Panc1 (cell line): ENCODE measurements at regions not wholly inside any gene's neighbourhood (a gene's known extent, or its start where the extent isn't known, plus 50 kb on each side); places are given as distances from the start of the nearest gene placed in this dataset.
A peak's percentile ranks its signal among the peaks of the same experiment; 100 is the strongest.

Experiments
- ATAC-seq: fragments of 200-7000 bp; cut with Tn5 transposase; 2 replicates; pipeline ENCODE4 v1.9.1; 2020; ENCODE audit warnings: mild to moderate bottlenecking, moderate library complexity
- BruUV-seq: library from RNA; stranded (reverse); fragments of 400-500 nt; replicated peaks from 2 replicates; lab custom pipeline; 2021; lab: Mats Ljungman, UMichigan
- CTCF ChIA-PET: fragments of 300-600 bp; sonication (Branson Sonifier 250); formaldehyde crosslinking; loops from one replicate; lab custom pipeline; 2022; ENCODE audit warnings: antibody characterized with exemption; lab: Charles Lee
- POLR2A ChIA-PET: fragments of 300-600 bp; sonication (Branson Sonifier 250); formaldehyde crosslinking; loops from one replicate; lab custom pipeline; 2022; ENCODE audit warnings: antibody characterized with exemption; lab: Charles Lee
- DNase-seq: peaks from one replicate; pipeline ENCODE4 v3.0.0-alpha.2; 2010; ENCODE audit warnings: low read depth, low spot score
- H3K27ac ChIP-seq: 2 replicates; pipeline ENCODE4 v1.5.1; 2011; ENCODE audit warnings: mild to moderate bottlenecking, low read length, inconsistent platforms
- H3K27me3 ChIP-seq: fragments of 200-500 bp; sonication (Bioruptor generic); 2 replicates; pipeline ENCODE4 v1.6.0; 2014; ENCODE audit warnings: low read length, inconsistent platforms; ENCODE audit not compliant: control insufficient read depth, insufficient read depth
- H3K36me3 ChIP-seq: fragments of 200-500 bp; sonication (Bioruptor generic); 2 replicates; pipeline ENCODE4 v1.5.1; 2014; ENCODE audit warnings: inconsistent platforms, mild to moderate bottlenecking, low read length, moderate library complexity; ENCODE audit not compliant: control insufficient read depth, insufficient read depth
- H3K4me1 ChIP-seq: 2 replicates; pipeline ENCODE4 v1.5.1; 2011; ENCODE audit warnings: inconsistent platforms, mild to moderate bottlenecking, low read length, moderate library complexity; ENCODE audit not compliant: control insufficient read depth, insufficient read depth
- H3K4me3 ChIP-seq, 2 experiments: 2 replicates each; pipeline ENCODE4 v1.5.1; 2011 to 2012; ENCODE audit warnings: low read depth in 2 of 2, low read length in 2 of 2, mild to moderate bottlenecking in 2 of 2, inconsistent platforms in 1 of 2, moderate library complexity in 1 of 2
- H3K9me3 ChIP-seq: fragments of 200-500 bp; sonication (Bioruptor generic); 2 replicates; pipeline ENCODE4 v1.5.1; 2014; ENCODE audit warnings: low read depth, mild to moderate bottlenecking, inconsistent platforms, low read length, moderate library complexity; ENCODE audit not compliant: control insufficient read depth, insufficient read depth
- CTCF ChIP-seq: fragments of 450-650 bp; IDR thresholded peaks from 2 replicates; pipeline ENCODE4 v1.5.1; 2017; ENCODE audit warnings: mild to moderate bottlenecking
- POLR2AphosphoS5 ChIP-seq: IDR thresholded peaks from 2 replicates; pipeline ENCODE4 v1.6.1; 2012; ENCODE audit warnings: mild to moderate bottlenecking, low read depth, low read length, moderate library complexity
- SIN3A ChIP-seq: IDR thresholded peaks from 2 replicates; pipeline ENCODE4 v1.6.1; 2012; ENCODE audit warnings: low read depth, mild to moderate bottlenecking, low read length, moderate library complexity, borderline replicate concordance; ENCODE audit not compliant: insufficient read depth
- TCF7L2 ChIP-seq: IDR thresholded peaks from 2 replicates; pipeline ENCODE4 v1.6.1; 2011; ENCODE audit warnings: mild to moderate bottlenecking, low read depth, low read length, inconsistent platforms
- in situ Hi-C: cut with HindIII; loops from 2 replicates; pipeline ENCODE4 v1.10.0; 2016; ENCODE audit warnings: low sequenced_read_pairs, low pct_unique_long_range_greater_than_20kb
- intact Hi-C: fragments of 100-400 bp; cut with micrococcal nuclease; formaldehyde crosslinking; loops from one replicate; pipeline ENCODE4 v1.10.0; 2022; ENCODE audit not compliant: unreplicated experiment
- TF ChIP-seq, protein P1 (sequence below), 2 experiments: IDR thresholded peaks; 2 replicates each; pipeline ENCODE4 v1.6.1; 2011 to 2012; ENCODE audit warnings: low read depth in 2 of 2, control low read depth in 1 of 2, low read length in 1 of 2, mild to moderate bottlenecking in 1 of 2, moderate library complexity in 1 of 2; ENCODE audit not compliant: insufficient read depth in 1 of 2

GRCh38 chr1:168397806-168398205 is 117.1 kb downstream of the TBX19 start:
- in situ Hi-C loops (no loop called here), intact Hi-C loops (no loop called here)
- Histone ChIP-seq H3K27me3 (peaks cover 3% of the 10 kb centered on the region), H3K27ac (no peak overlapping the region), H3K4me3 (no peak overlapping the region), H3K36me3 (no peaks in the 10 kb centered on the region), H3K9me3 (no peaks in the 10 kb centered on the region), H3K4me1 (peaks cover 2% of the 10 kb centered on the region; the same call in 1 of the 2 replicates)
- no peak for ATAC-seq
- CTCF ChIA-PET: no interaction called here
- no TSS peak for BruUV-seq
- TF ChIP-seq SIN3A: no peak
- TF ChIP-seq TCF7L2: no peak
- TF ChIP-seq POLR2AphosphoS5: no peak
- TF ChIP-seq, protein P1, sequence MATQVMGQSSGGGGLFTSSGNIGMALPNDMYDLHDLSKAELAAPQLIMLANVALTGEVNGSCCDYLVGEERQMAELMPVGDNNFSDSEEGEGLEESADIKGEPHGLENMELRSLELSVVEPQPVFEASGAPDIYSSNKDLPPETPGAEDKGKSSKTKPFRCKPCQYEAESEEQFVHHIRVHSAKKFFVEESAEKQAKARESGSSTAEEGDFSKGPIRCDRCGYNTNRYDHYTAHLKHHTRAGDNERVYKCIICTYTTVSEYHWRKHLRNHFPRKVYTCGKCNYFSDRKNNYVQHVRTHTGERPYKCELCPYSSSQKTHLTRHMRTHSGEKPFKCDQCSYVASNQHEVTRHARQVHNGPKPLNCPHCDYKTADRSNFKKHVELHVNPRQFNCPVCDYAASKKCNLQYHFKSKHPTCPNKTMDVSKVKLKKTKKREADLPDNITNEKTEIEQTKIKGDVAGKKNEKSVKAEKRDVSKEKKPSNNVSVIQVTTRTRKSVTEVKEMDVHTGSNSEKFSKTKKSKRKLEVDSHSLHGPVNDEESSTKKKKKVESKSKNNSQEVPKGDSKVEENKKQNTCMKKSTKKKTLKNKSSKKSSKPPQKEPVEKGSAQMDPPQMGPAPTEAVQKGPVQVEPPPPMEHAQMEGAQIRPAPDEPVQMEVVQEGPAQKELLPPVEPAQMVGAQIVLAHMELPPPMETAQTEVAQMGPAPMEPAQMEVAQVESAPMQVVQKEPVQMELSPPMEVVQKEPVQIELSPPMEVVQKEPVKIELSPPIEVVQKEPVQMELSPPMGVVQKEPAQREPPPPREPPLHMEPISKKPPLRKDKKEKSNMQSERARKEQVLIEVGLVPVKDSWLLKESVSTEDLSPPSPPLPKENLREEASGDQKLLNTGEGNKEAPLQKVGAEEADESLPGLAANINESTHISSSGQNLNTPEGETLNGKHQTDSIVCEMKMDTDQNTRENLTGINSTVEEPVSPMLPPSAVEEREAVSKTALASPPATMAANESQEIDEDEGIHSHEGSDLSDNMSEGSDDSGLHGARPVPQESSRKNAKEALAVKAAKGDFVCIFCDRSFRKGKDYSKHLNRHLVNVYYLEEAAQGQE (IDR thresholded peaks at IDR 0.05; ENCODE audit: insufficient read depth in 1 of 2, low read depth in 2 of 2, low read length in 1 of 2): no peak
- TF ChIP-seq CTCF: no peak
- POLR2A ChIA-PET: no interaction called here
- no peak for DNase-seq

DNA sequence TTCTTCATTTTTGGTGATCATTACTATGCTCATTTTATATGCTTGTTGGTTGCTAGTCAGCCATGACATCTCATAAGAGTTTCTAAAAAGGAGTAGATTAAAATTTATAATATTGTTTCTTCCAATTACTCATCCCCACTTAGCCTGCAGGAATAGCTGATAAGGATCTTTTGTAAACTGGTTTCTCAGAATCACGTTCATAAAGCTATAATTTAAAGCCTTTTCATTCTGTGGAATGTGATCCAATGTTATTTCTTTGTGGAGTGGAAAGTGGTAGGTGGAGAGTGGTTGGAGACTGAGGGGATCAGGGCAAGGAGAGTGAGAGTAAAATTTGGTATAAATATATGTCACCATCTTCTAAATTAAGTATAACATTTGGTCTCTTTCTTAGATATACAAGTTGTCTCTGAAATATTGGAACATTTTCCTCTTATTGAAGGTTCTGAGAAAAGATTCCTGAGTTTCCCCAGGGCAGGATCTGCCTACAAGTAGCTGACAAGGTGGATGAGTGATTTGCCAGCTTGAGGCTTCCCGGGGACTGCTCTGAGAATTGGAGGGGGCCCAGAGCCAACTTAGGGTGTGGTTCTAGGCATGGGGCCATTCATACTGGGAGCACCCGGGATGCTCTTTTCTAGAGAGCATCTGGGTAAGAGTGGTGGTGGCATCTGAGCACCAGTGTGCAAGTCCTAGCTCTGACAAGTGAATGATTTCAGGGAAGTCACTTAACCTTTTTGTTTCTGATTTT is 116.4 kb downstream of the TBX19 start:
- Histone ChIP-seq H3K9me3 (no peaks in the 10 kb centered on the region), H3K4me3 (no peak overlapping the region), H3K36me3 (no peaks in the 10 kb centered on the region), H3K27ac (no peak overlapping the region), H3K27me3 (peaks cover 6% of the 10 kb centered on the region), H3K4me1 (peaks cover 2% of the 10 kb centered on the region; the same call in 1 of the 2 replicates)
- ChIA-PET POLR2A (interaction anchor here (0.8 kb wide), 1 partner anchor 25 kb away, joined by 4 read pairs; no protein-coding TSS in a partner anchor), CTCF (no interaction called here)
- no peak for DNase-seq
- ATAC-seq: peak; percentile 37; the same call in 1 of the 2 replicates
- no TSS peak for BruUV-seq
- intact Hi-C loops: no loop called here
- TF ChIP-seq CTCF (no peak), SIN3A (no peak), TCF7L2 (no peak), POLR2AphosphoS5 (no peak)
- TF ChIP-seq, protein P1 (IDR thresholded peaks at IDR 0.05; ENCODE audit: insufficient read depth in 1 of 2, low read depth in 2 of 2, low read length in 1 of 2): no peak
- in situ Hi-C loops: no loop called here
